Esophagus muscularis mucosa (tissue), 4 donors: ENCODE measurements at regions not wholly inside any gene's neighbourhood (a gene's known extent, or its start where the extent isn't known, plus 50 kb on each side); places are given as distances from the start of the nearest gene placed in this dataset.

ENCODE experiments used
- EP300 ChIP-seq: sonication (generic); formaldehyde crosslinking; IDR thresholded peaks from one replicate; pipeline ENCODE4 v1.6.1; 2017; ENCODE audit warnings: antibody characterized with exemption
- POLR2A ChIP-seq: fragments of 450-650 bp; IDR thresholded peaks from one replicate; pipeline ENCODE4 v1.6.1; 2017; ENCODE audit warnings: antibody characterized with exemption, moderate library complexity, mild to moderate bottlenecking, low read depth
- TF ChIP-seq, protein P1 (sequence below), 3 experiments: fragments of 200-600 bp in 2 of 3; fragments of 450-650 bp in 1 of 3; sonication (generic) in 2 of 3; IDR thresholded peaks; one replicate each; pipeline ENCODE4 v1.5.1; 2017 to 2019; ENCODE audit warnings: antibody characterized with exemption in 3 of 3, mild to moderate bottlenecking in 2 of 3, moderate library complexity in 1 of 3

DNA sequence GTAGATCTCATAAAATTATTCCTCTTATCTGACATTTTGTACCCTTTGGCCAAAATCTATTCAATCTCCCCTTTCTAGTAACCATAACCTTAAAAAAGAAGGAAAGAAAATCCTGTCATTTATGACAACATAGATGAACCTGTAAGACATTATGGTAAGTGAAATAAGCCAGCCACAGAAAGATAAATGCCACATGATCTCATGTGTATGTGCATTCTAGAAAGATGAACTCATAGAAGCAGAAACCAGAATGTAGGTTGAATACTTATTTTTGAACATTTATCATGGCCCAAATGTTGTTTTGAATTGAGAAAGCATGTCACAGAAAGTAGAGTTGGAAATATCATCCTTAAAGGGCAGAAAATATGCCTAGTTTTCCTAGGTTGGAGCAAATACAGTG, 1053.6 kb downstream of the SLC6A15 start:
- TF ChIP-seq, protein P1, sequence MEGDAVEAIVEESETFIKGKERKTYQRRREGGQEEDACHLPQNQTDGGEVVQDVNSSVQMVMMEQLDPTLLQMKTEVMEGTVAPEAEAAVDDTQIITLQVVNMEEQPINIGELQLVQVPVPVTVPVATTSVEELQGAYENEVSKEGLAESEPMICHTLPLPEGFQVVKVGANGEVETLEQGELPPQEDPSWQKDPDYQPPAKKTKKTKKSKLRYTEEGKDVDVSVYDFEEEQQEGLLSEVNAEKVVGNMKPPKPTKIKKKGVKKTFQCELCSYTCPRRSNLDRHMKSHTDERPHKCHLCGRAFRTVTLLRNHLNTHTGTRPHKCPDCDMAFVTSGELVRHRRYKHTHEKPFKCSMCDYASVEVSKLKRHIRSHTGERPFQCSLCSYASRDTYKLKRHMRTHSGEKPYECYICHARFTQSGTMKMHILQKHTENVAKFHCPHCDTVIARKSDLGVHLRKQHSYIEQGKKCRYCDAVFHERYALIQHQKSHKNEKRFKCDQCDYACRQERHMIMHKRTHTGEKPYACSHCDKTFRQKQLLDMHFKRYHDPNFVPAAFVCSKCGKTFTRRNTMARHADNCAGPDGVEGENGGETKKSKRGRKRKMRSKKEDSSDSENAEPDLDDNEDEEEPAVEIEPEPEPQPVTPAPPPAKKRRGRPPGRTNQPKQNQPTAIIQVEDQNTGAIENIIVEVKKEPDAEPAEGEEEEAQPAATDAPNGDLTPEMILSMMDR (IDR thresholded peaks at IDR 0.05): no peak
- no peak for TF ChIP-seq EP300
- no peak for TF ChIP-seq POLR2A
